Caco-2 (cell line): ENCODE measurements at regions not wholly inside any gene's neighbourhood (a gene's known extent, or its start where the extent isn't known, plus 50 kb on each side); places are given as distances from the start of the nearest gene placed in this dataset.

Experiments
- BruUV-seq: library from RNA; stranded (reverse); fragments of 400-500 nt; replicated peaks from 2 replicates; lab custom pipeline; 2021; lab: Mats Ljungman, UMichigan
- CTCF ChIA-PET: fragments of 300-600 bp; sonication (Branson Sonifier 250); formaldehyde crosslinking; loops from one replicate; lab custom pipeline; 2022; ENCODE audit warnings: antibody characterized with exemption; lab: Charles Lee
- POLR2A ChIA-PET: fragments of 300-600 bp; sonication (Branson Sonifier 250); formaldehyde crosslinking; loops from one replicate; lab custom pipeline; 2022; ENCODE audit warnings: antibody characterized with exemption; lab: Charles Lee
- DNase-seq, 2 experiments: peaks; one replicate each; pipeline versions ENCODE4 v3.0.0 to v3.0.0-alpha.2; 2020 to 2022
- H3K27me3 ChIP-seq: replicated peaks from 2 replicates; pipeline ENCODE4 v1.6.0; 2011; ENCODE audit warnings: low read length; ENCODE audit not compliant: control insufficient read depth, insufficient read depth
- H3K36me3 ChIP-seq: 2 replicates; pipeline ENCODE4 v1.5.1; 2011; ENCODE audit warnings: low read length; ENCODE audit not compliant: control insufficient read depth, insufficient read depth
- H3K4me1 ChIP-seq: fragments of 250-450 bp; sonication (Bioruptor Pico); 2 replicates; pipeline ENCODE4 v1.5.1; 2020; ENCODE audit warnings: mild to moderate bottlenecking
- H3K4me3 ChIP-seq: 2 replicates; pipeline ENCODE4 v1.5.1; 2011; ENCODE audit warnings: low read depth, mild to moderate bottlenecking, control low read depth, low read length
- H3K9me3 ChIP-seq: fragments of 250-450 bp; sonication (Bioruptor Pico); 2 replicates; pipeline ENCODE4 v1.5.1; 2020; ENCODE audit warnings: mild to moderate bottlenecking, moderate library complexity
- H3K27ac Mint-ChIP-seq: one replicate; pipeline ENCODE4 v1.8.0; 2022; ENCODE audit warnings: mixed read lengths; ENCODE audit not compliant: unreplicated experiment
- H3K27me3 Mint-ChIP-seq: one replicate; pipeline ENCODE4 v1.8.0; 2022; ENCODE audit warnings: mixed read lengths; ENCODE audit not compliant: insufficient read depth, unreplicated experiment
- H3K36me3 Mint-ChIP-seq: one replicate; pipeline ENCODE4 v1.8.0; 2022; ENCODE audit warnings: mild to moderate bottlenecking, mixed read lengths; ENCODE audit not compliant: insufficient read depth, unreplicated experiment
- H3K4me1 Mint-ChIP-seq: one replicate; pipeline ENCODE4 v1.8.0; 2022; ENCODE audit warnings: low read depth, mixed read lengths; ENCODE audit not compliant: unreplicated experiment
- H3K4me3 Mint-ChIP-seq: one replicate; pipeline ENCODE4 v1.8.0; 2022; ENCODE audit warnings: mild to moderate bottlenecking, moderate library complexity, mixed read lengths; ENCODE audit not compliant: unreplicated experiment
- H3K9me3 Mint-ChIP-seq: one replicate; pipeline ENCODE4 v1.8.0; 2022; ENCODE audit warnings: mixed read lengths; ENCODE audit not compliant: unreplicated experiment
- intact Hi-C: fragments of 100-400 bp; cut with micrococcal nuclease; formaldehyde crosslinking; loops from one replicate; pipeline ENCODE4 v1.10.0; 2022; ENCODE audit not compliant: unreplicated experiment
- TF ChIP-seq, protein P1 (sequence below), 2 experiments: fragments of 200-600 bp in 1 of 2; IDR thresholded peaks; 1 replicate in 1 of 2; 2 replicates in 1 of 2; pipeline versions ENCODE4 v1.5.1 to v1.8.0; 2011 to 2022; ENCODE audit warnings: antibody characterized with exemption in 1 of 2, control low read depth in 1 of 2, inconsistent platforms in 1 of 2, low read depth in 1 of 2, low read length in 1 of 2, mild to moderate bottlenecking in 1 of 2, moderate library complexity in 1 of 2; ENCODE audit not compliant: insufficient read depth in 1 of 2, severe bottlenecking in 1 of 2, unreplicated experiment in 1 of 2

DNA sequence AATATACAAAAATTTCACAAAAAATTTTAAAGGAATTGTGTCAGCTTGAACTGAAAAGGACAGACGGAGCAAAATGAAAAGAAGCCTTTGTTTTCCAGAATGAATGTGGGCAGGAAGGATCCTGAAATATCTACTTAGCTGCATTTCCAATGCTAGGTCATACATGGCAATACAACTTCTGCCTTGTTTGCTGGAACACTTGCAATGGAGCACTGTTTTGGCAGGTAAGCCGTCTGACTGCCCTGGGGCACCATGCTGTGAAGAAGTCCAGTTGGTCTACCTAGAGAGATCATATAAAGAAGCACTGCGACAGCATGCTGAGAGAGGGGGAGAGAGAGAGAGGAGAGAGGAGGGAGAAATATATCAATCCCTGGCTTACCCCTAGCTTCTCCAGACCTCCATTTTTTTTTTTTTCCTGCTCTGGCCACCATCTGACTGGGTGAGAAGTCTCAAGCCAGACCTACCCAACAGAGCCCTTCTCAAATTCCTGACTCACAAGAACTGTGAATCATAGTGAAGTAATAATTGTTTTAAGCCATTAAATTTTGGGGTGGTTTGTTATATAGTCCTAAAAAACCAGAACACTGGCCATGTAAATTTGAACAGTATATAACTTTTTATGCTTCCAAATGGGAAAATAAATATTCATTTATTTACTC, 97.1 kb upstream of the PRICKLE1 start:
- Mint-ChIP-seq H3K36me3 (no peaks in the 10 kb centered on the region), H3K4me3 (no peak overlapping the region), H3K4me1 (no peaks in the 10 kb centered on the region), H3K27ac (no peak overlapping the region), H3K9me3 (peaks cover 10% of the 10 kb centered on the region), H3K27me3 (no peaks in the 10 kb centered on the region)
- ChIA-PET CTCF (no interaction called here), POLR2A (no interaction called here)
- no peaks in the 10 kb centered on the region for H3K9me3 ChIP-seq
- TF ChIP-seq, protein P1, sequence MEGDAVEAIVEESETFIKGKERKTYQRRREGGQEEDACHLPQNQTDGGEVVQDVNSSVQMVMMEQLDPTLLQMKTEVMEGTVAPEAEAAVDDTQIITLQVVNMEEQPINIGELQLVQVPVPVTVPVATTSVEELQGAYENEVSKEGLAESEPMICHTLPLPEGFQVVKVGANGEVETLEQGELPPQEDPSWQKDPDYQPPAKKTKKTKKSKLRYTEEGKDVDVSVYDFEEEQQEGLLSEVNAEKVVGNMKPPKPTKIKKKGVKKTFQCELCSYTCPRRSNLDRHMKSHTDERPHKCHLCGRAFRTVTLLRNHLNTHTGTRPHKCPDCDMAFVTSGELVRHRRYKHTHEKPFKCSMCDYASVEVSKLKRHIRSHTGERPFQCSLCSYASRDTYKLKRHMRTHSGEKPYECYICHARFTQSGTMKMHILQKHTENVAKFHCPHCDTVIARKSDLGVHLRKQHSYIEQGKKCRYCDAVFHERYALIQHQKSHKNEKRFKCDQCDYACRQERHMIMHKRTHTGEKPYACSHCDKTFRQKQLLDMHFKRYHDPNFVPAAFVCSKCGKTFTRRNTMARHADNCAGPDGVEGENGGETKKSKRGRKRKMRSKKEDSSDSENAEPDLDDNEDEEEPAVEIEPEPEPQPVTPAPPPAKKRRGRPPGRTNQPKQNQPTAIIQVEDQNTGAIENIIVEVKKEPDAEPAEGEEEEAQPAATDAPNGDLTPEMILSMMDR (IDR thresholded peaks at IDR 0.05; ENCODE audit: insufficient read depth in 1 of 2, low read depth in 1 of 2, low read length in 1 of 2, severe bottlenecking in 1 of 2, unreplicated experiment in 1 of 2) = no peak
- no peaks in the 10 kb centered on the region for H3K36me3 ChIP-seq
- BruUV-seq = no TSS peak
- intact Hi-C loops = no loop called here
- no peaks in the 10 kb centered on the region for H3K27me3 ChIP-seq
- H3K4me1 ChIP-seq = no peaks in the 10 kb centered on the region
- H3K4me3 ChIP-seq = no peak overlapping the region
- no peak for DNase-seq

DNA sequence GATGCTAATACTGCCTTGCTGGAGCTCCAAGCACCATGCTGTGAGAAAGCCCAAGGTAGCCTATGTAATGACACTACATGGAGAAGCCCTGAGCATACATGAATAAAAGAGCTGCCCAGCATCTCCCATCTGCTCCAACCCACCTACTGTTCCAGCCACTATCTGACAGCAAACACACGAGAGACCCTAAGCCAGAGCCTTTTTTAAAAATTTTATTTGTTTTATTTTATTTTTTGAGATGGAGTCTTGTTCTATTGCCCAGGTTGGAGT, 95.2 kb upstream of the PRICKLE1 start:
- H3K36me3 ChIP-seq = no peaks in the 10 kb centered on the region
- POLR2A ChIA-PET = no interaction called here
- Mint-ChIP-seq H3K36me3 (no peaks in the 10 kb centered on the region), H3K27me3 (no peaks in the 10 kb centered on the region), H3K9me3 (no peaks in the 10 kb centered on the region), H3K4me3 (no peak overlapping the region), H3K27ac (no peak overlapping the region), H3K4me1 (no peaks in the 10 kb centered on the region)
- TF ChIP-seq, protein P1 (IDR thresholded peaks at IDR 0.05; ENCODE audit: insufficient read depth in 1 of 2, low read depth in 1 of 2, low read length in 1 of 2, severe bottlenecking in 1 of 2, unreplicated experiment in 1 of 2) = no peak
- CTCF ChIA-PET = no interaction called here
- no TSS peak for BruUV-seq
- H3K4me3 ChIP-seq = no peak overlapping the region
- no peak for DNase-seq
- no peaks in the 10 kb centered on the region for H3K4me1 ChIP-seq
- H3K9me3 ChIP-seq = no peaks in the 10 kb centered on the region
- intact Hi-C loops = no loop called here
- no peaks in the 10 kb centered on the region for H3K27me3 ChIP-seq

DNA sequence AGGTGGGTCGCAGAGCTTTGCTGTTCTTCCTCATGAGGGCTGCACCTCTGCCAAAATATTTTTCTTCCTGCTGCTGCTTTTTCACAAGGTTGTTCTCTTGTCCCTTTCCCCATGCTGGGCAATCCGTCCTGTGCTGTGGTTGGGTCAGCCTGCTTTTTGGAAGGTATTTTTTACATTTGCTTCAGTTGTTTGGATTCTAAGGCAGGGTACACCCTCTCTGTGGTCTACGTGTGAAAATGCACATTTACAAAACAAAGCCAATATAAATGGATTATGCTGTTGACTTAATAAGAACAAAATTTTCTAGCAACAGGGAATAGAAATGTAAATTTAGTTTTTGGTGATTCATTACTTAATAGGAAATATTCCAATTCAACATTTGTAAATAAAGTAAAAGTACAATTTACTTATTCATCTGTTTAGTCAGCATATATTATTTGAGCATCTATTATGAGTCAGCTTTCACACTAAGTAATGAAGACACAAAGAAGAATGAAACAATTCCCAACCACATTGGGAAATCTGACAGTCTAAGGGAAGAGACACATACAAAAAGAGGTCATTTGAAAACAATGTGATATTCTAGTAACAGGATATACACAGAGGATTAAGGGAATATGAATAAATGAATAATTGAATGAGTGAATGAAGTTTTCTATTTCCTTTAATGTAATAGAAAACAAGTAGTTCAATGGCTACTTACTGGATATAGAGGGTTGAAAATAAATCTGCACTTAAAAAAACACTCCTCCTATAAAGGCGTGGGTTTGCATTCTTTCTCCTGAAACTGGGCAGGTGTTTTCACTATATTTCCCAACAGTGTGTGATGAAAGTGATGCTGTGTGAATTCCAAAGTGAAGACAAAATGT, 94.6 kb upstream of the PRICKLE1 start:
- no peaks in the 10 kb centered on the region for H3K36me3 ChIP-seq
- TF ChIP-seq, protein P1 (IDR thresholded peaks at IDR 0.05; ENCODE audit: insufficient read depth in 1 of 2, low read depth in 1 of 2, low read length in 1 of 2, severe bottlenecking in 1 of 2, unreplicated experiment in 1 of 2) = no peak
- H3K4me1 ChIP-seq = no peaks in the 10 kb centered on the region
- Mint-ChIP-seq H3K27me3 (no peaks in the 10 kb centered on the region), H3K27ac (no peak overlapping the region), H3K4me1 (no peaks in the 10 kb centered on the region), H3K4me3 (no peak overlapping the region), H3K36me3 (no peaks in the 10 kb centered on the region), H3K9me3 (no peaks in the 10 kb centered on the region)
- CTCF ChIA-PET = no interaction called here
- no TSS peak for BruUV-seq
- no peak overlapping the region for H3K4me3 ChIP-seq
- POLR2A ChIA-PET = no interaction called here
- DNase-seq = no peak
- intact Hi-C loops = no loop called here
- no peaks in the 10 kb centered on the region for H3K9me3 ChIP-seq
- H3K27me3 ChIP-seq = no peaks in the 10 kb centered on the region
